IMR-90 (cell line): ENCODE measurements at regions not wholly inside any gene's neighbourhood (a gene's known extent, or its start where the extent isn't known, plus 50 kb on each side); places are given as distances from the start of the nearest gene placed in this dataset.

Source experiments
- ATAC-seq: fragments of 200-7000 bp; cut with Tn5 transposase; 2 replicates; pipeline ENCODE4 v1.9.1; 2020; ENCODE audit warnings: low read depth, mild to moderate bottlenecking, moderate library complexity
- BruUV-seq: library from RNA; stranded (reverse); fragments of 400-500 nt; replicated peaks from 2 replicates; lab custom pipeline; 2021; lab: Mats Ljungman, UMichigan
- CTCF ChIA-PET: fragments of 300-600 bp; formaldehyde crosslinking; extraction: SDS; loops from one replicate; lab custom pipeline; 2021; ENCODE audit warnings: antibody characterized with exemption; lab: Yijun Ruan, JAX
- POLR2A ChIA-PET: fragments of 300-600 bp; sonication (Branson Sonifier 250); formaldehyde crosslinking; loops from one replicate; lab custom pipeline; 2022; ENCODE audit warnings: antibody characterized with exemption; ENCODE audit not compliant: unreplicated experiment; lab: Charles Lee
- DNase-seq: peaks from one replicate; pipeline ENCODE4 v3.0.0; 2013
- H2AFZ ChIP-seq: replicated peaks from 2 replicates; pipeline ENCODE3; 2013; ENCODE audit warnings: low read length, mild to moderate bottlenecking; ENCODE audit not compliant: poor library complexity
- H2AK5ac ChIP-seq: 2 replicates; pipeline ENCODE4 v1.6.1; 2013; ENCODE audit warnings: low read depth, low read length, inconsistent platforms
- H2AK9ac ChIP-seq: replicated peaks from 2 replicates; pipeline ENCODE3; 2013; ENCODE audit warnings: mild to moderate bottlenecking, low read depth, low read length, moderate library complexity; ENCODE audit not compliant: poor library complexity
- H2BK120ac ChIP-seq: 2 replicates; pipeline ENCODE4 v1.6.1; 2013; ENCODE audit warnings: low read depth, low read length, inconsistent platforms
- H2BK15ac ChIP-seq: 3 replicates; pipeline ENCODE4 v1.6.1; 2013; ENCODE audit warnings: low read depth, low read length, inconsistent platforms
- H2BK20ac ChIP-seq: 2 replicates; pipeline ENCODE4 v1.6.1; 2013; ENCODE audit warnings: low read depth, mild to moderate bottlenecking, inconsistent platforms, low read length, moderate library complexity
- H2BK5ac ChIP-seq: 2 replicates; pipeline ENCODE4 v1.6.1; 2013; ENCODE audit warnings: mild to moderate bottlenecking, low read depth, low read length, inconsistent platforms; ENCODE audit not compliant: poor library complexity, severe bottlenecking
- H3K14ac ChIP-seq: replicated peaks from 2 replicates; pipeline ENCODE4 v1.6.1; 2013; ENCODE audit warnings: low read depth, low read length, inconsistent platforms
- H3K18ac ChIP-seq: 2 replicates; pipeline ENCODE4 v1.6.1; 2013; ENCODE audit warnings: low read depth, low read length, control low read depth
- H3K23ac ChIP-seq: 2 replicates; pipeline ENCODE4 v1.6.1; 2013; ENCODE audit warnings: low read depth, low read length, inconsistent platforms
- H3K27ac ChIP-seq: 2 replicates; pipeline ENCODE4 v1.5.1; 2013; ENCODE audit warnings: mild to moderate bottlenecking, control low read depth, low read length; ENCODE audit not compliant: insufficient read depth
- H3K27me3 ChIP-seq: 2 replicates; pipeline ENCODE4 v1.6.1; 2013; ENCODE audit warnings: low read length; ENCODE audit not compliant: control insufficient read depth, insufficient read depth
- H3K36me3 ChIP-seq: 2 replicates; pipeline ENCODE4 v1.6.1; 2013; ENCODE audit warnings: low read length, mixed read lengths; ENCODE audit not compliant: control insufficient read depth, insufficient read depth
- H3K4ac ChIP-seq: 2 replicates; pipeline ENCODE4 v1.6.1; 2013; ENCODE audit warnings: low read depth, low read length, inconsistent platforms
- H3K4me1 ChIP-seq: 2 replicates; pipeline ENCODE4 v1.6.1; 2013; ENCODE audit warnings: low read length, mixed read lengths; ENCODE audit not compliant: control insufficient read depth, insufficient read depth
- H3K4me2 ChIP-seq: 2 replicates; pipeline ENCODE4 v1.6.1; 2013; ENCODE audit warnings: low read depth, mild to moderate bottlenecking, control low read depth, low read length, moderate library complexity
- H3K4me3 ChIP-seq: 2 replicates; pipeline ENCODE4 v1.5.1; 2013; ENCODE audit warnings: low read depth, mild to moderate bottlenecking, control low read depth, low read length, moderate library complexity; ENCODE audit not compliant: insufficient read depth
- H3K56ac ChIP-seq: 2 replicates; pipeline ENCODE4 v1.6.1; 2013; ENCODE audit warnings: low read length, inconsistent platforms; ENCODE audit not compliant: insufficient read depth; ENCODE audit errors: extremely low read depth
- H3K79me1 ChIP-seq, 2 experiments: 2 replicates each; pipeline ENCODE4 v1.6.1; 2013; ENCODE audit warnings: low read length in 2 of 2, inconsistent platforms in 1 of 2, low read depth in 1 of 2
- H3K9ac ChIP-seq: 2 replicates; pipeline ENCODE4 v1.6.1; 2013; ENCODE audit warnings: low read depth, low read length, control low read depth
- H3K9me1 ChIP-seq: 2 replicates; pipeline ENCODE4 v1.6.1; 2013; ENCODE audit warnings: low read length, inconsistent platforms; ENCODE audit not compliant: insufficient read depth
- H3K9me3 ChIP-seq: 2 replicates; pipeline ENCODE4 v1.6.1; 2013; ENCODE audit warnings: low read length; ENCODE audit not compliant: control insufficient read depth, insufficient read depth
- H4K20me1 ChIP-seq: 2 replicates; pipeline ENCODE4 v1.6.1; 2013; ENCODE audit warnings: low read length, inconsistent platforms; ENCODE audit not compliant: insufficient read depth
- H4K5ac ChIP-seq: 2 replicates; pipeline ENCODE4 v1.6.1; 2013; ENCODE audit warnings: mild to moderate bottlenecking, low read depth, low read length, control low read depth
- H4K8ac ChIP-seq, 2 experiments: 2 replicates each; pipeline ENCODE4 v1.6.1; 2013; ENCODE audit warnings: low read depth in 2 of 2, low read length in 2 of 2, control low read depth in 1 of 2, inconsistent platforms in 1 of 2
- H4K91ac ChIP-seq: 2 replicates; pipeline ENCODE4 v1.6.1; 2013; ENCODE audit warnings: low read depth, low read length, inconsistent platforms; ENCODE audit not compliant: insufficient read depth
- CEBPB ChIP-seq: IDR thresholded peaks from 2 replicates; pipeline ENCODE4 v1.6.1; 2012; ENCODE audit warnings: low read depth, low read length, improper control_type of control experiment
- FOS ChIP-seq: fragments of 150-350 bp; IDR thresholded peaks from 2 replicates; pipeline ENCODE4 v1.6.1; 2016; ENCODE audit warnings: low read depth, low read length
- MAFK ChIP-seq: IDR thresholded peaks from 2 replicates; pipeline ENCODE4 v1.6.1; 2012; ENCODE audit warnings: low read depth, low read length, improper control_type of control experiment
- MAZ ChIP-seq: IDR thresholded peaks from 2 replicates; pipeline ENCODE4 v1.6.1; 2012; ENCODE audit warnings: low read depth, mild to moderate bottlenecking, low read length, improper control_type of control experiment, moderate library complexity, borderline replicate concordance
- MXI1 ChIP-seq: IDR thresholded peaks from 2 replicates; pipeline ENCODE4 v1.6.1; 2012; ENCODE audit warnings: low read depth, mild to moderate bottlenecking, low read length, moderate library complexity, borderline replicate concordance
- RAD21 ChIP-seq: IDR thresholded peaks from 2 replicates; pipeline ENCODE4 v1.6.1; 2012; ENCODE audit warnings: low read length, improper control_type of control experiment
- SMC3 ChIP-seq: fragments of 150-350 bp; IDR thresholded peaks from 2 replicates; pipeline ENCODE4 v1.6.1; 2016; ENCODE audit warnings: low read depth, mild to moderate bottlenecking, antibody characterized with exemption, low read length, moderate library complexity
- WGBS, 2 experiments: methylation state at CpG; one replicate each; pipeline versions ENCODE4 v1.1.5 to v1.1.7; 2013; ENCODE audit warnings: missing lambda C conversion rate in 2 of 2; ENCODE audit not compliant: insufficient read length in 1 of 2; ENCODE audit errors: extremely low coverage in 2 of 2; 5-methylcytosine and 5-hydroxymethylcytosine counted together
- dilution Hi-C: fragments of 300-500 bp; cut with HindIII; formaldehyde crosslinking; loops from one replicate; pipeline ENCODE4 v1.14.3; 2018; ENCODE audit warnings: low sequenced_read_pairs; ENCODE audit not compliant: unreplicated experiment
- in situ Hi-C: fragments of 300-500 bp; cut with MboI; formaldehyde crosslinking; loops from 3 replicates; pipeline ENCODE4 v1.14.3; 2019; ENCODE audit warnings: low sequenced_read_pairs, inconsistent platforms, mixed read lengths
- intact Hi-C: fragments of 100-400 bp; cut with micrococcal nuclease; formaldehyde crosslinking; loops from 2 replicates; pipeline ENCODE4 v1.10.0; 2022

DNA sequence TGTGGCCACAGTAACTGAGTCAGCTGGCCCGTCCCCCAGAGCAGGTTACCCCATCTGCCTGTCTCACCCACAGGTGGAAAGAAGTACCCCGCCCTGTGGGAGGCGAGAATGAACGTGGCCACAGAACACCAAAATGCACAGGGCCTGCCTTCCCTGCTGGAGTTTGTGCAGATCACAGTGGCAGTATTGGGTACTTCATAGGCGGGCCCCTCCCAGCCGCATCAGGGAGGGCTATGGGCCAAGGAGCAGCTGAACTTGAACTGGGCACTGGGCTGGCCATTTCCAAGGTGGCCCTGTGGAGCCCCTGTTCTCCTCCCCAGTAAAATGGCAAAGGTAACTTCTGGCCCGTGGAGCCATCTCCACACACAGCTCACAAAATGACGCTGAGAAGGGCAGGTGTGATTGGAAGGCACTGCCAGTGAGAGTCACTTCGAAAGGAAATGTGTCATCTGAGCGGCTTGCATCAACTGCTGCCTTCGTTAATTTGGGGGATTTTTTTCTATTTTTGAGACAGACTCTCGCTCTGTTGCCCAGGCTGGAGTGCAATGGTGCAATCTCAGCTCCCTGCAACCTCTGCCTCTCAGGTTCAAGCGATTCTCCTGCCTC lies 162.9 kb downstream of the ENGASE start:
- no peak for TF ChIP-seq MAFK
- TF ChIP-seq MXI1 = no peak
- TF ChIP-seq MAZ = no peak
- no peak for TF ChIP-seq SMC3
- no peak for TF ChIP-seq RAD21
- no peak for TF ChIP-seq FOS
- TF ChIP-seq CEBPB = no peak
- Histone ChIP-seq H3K4ac (no peak overlapping the region), H2AK5ac (no peak overlapping the region), H3K9ac (no peak overlapping the region), H3K14ac (no peak overlapping the region), H2BK5ac (no peak overlapping the region), H2BK15ac (no peak overlapping the region), H3K9me3 (no peaks in the 10 kb centered on the region), H4K8ac (no peak overlapping the region), H2AK9ac (no peak overlapping the region), H3K4me3 (no peak overlapping the region), H4K91ac (no peak overlapping the region), H2BK120ac (no peak overlapping the region), H4K5ac (no peak overlapping the region), H4K20me1 (no peaks in the 10 kb centered on the region), H3K9me1 (no peaks in the 10 kb centered on the region), H2AFZ (no peak overlapping the region), H3K23ac (no peak overlapping the region), H3K56ac (no peak overlapping the region), H3K18ac (no peak overlapping the region), H3K27me3 (peaks cover 8% of the 10 kb centered on the region), H3K36me3 (no peaks in the 10 kb centered on the region), H3K4me2 (no peak overlapping the region), H3K27ac (no peak overlapping the region), H3K4me1 (no peaks in the 10 kb centered on the region), H2BK20ac (no peak overlapping the region), H3K79me1 (no peaks in the 10 kb centered on the region)
- BruUV-seq = no TSS peak
- WGBS, 2 experiments = 0% methylated on average over 1 of the region's 13 CpGs; no CpG with 5 or more reads in 1 of the 2 experiments
- DNase-seq (no peak), ATAC-seq (no peak)
- POLR2A ChIA-PET = no interaction called here
- intact Hi-C loops (no loop called here), in situ Hi-C loops (no loop called here), dilution Hi-C loops (no loop called here)
- CTCF ChIA-PET = no interaction called here
